Gastroesophageal sphincter (tissue), 3 donors: ENCODE measurements at regions not wholly inside any gene's neighbourhood (a gene's known extent, or its start where the extent isn't known, plus 50 kb on each side); places are given as distances from the start of the nearest gene placed in this dataset.

Experiments used
- CTCF ChIP-seq, 4 experiments: fragments of 200-600 bp in 2 of 4; fragments of 450-650 bp in 2 of 4; sonication (generic) in 1 of 4; IDR thresholded peaks; one replicate each; pipeline ENCODE4 v1.5.1; 2017 to 2019; ENCODE audit warnings: antibody characterized with exemption in 4 of 4, mild to moderate bottlenecking in 2 of 4, moderate library complexity in 2 of 4
- EP300 ChIP-seq: sonication (generic); formaldehyde crosslinking; IDR thresholded peaks from one replicate; pipeline ENCODE4 v1.6.1; 2017; ENCODE audit warnings: antibody characterized with exemption, mild to moderate bottlenecking
- POLR2A ChIP-seq, 2 donors: fragments of 450-650 bp; IDR thresholded peaks; one replicate each; pipeline ENCODE4 v1.6.1; 2017; ENCODE audit warnings: antibody characterized with exemption in 2 of 2, mild to moderate bottlenecking in 2 of 2, moderate library complexity in 1 of 2
- POLR2AphosphoS5 ChIP-seq: sonication (generic); formaldehyde crosslinking; IDR thresholded peaks from one replicate; pipeline ENCODE4 v1.6.1; 2017; ENCODE audit warnings: antibody characterized with exemption

DNA sequence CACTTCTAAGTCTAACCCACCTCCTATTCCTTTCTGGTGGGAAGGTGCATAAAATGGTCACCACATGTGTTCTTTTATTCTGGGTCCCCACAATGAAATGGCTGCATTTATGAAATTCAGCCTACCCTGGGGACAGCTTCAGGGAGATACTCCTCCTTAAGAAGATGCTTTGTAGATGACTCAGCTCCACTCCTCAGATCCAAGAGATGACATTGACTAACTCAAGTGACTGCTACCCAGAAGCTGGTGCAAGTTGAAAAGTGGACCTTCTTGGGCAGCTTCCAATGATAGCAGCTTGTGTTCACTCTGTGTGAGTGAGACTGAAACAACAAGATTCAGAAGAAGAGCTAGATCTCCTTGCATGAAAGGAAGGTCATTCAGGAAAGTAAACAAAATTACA, 113.4 kb downstream of the SCP2D1 start:
- TF ChIP-seq CTCF (IDR thresholded peaks at IDR 0.05): no peak
- no peak for TF ChIP-seq POLR2A (IDR thresholded peaks at IDR 0.05)
- TF ChIP-seq POLR2AphosphoS5: no peak
- no peak for TF ChIP-seq EP300
